Adrenal gland (tissue), 9 donors: ENCODE measurements at regions not wholly inside any gene's neighbourhood (a gene's known extent, or its start where the extent isn't known, plus 50 kb on each side); places are given as distances from the start of the nearest gene placed in this dataset.

ENCODE experiments used
- DNase-seq, 7 donors: peaks; one replicate each; pipeline ENCODE4 v3.0.0-alpha.2; 2019 to 2020
- H3K27ac ChIP-seq, 5 donors: fragments of 200-600 bp; sonication (generic) in 4 of 5; 1 replicate in 3 of 5; 2 replicates in 2 of 5; pipeline versions ENCODE4 v1.5.1 to v1.8.0; 2016 to 2020; ENCODE audit warnings: mild to moderate bottlenecking in 1 of 5
- H3K27me3 ChIP-seq: fragments of 200-600 bp; 2 replicates; pipeline ENCODE4 v1.8.0; 2021
- H3K36me3 ChIP-seq, 2 donors: fragments of 200-600 bp; replicated peaks in 1 of 2; 1 replicate in 1 of 2; 2 replicates in 1 of 2; pipeline versions ENCODE4 v1.5.1 to v1.8.0; 2018 to 2022
- H3K4me1 ChIP-seq, 2 donors: fragments of 200-600 bp; replicated peaks in 1 of 2; 1 replicate in 1 of 2; 2 replicates in 1 of 2; pipeline versions ENCODE4 v1.5.1 to v1.8.0; 2018 to 2021
- H3K4me3 ChIP-seq, 4 donors: fragments of 200-600 bp; sonication (generic) in 3 of 4; one replicate each; pipeline ENCODE4 v1.5.1; 2016 to 2018
- H3K9me3 ChIP-seq, 3 donors: fragments of 200-600 bp; sonication (generic) in 1 of 3; replicated peaks in 1 of 3; 1 replicate in 2 of 3; 2 replicates in 1 of 3; pipeline versions ENCODE4 v1.5.1 to v1.8.0; 2016 to 2021
- CTCF ChIP-seq, 6 experiments: fragments of 450-650 bp in 4 of 6; fragments of 200-600 bp in 2 of 6; sonication (generic) in 1 of 6; IDR thresholded peaks; 1 replicate in 5 of 6; 2 replicates in 1 of 6; pipeline versions ENCODE4 v1.5.1 to v1.8.0; 2016 to 2021; ENCODE audit warnings: antibody characterized with exemption in 6 of 6, mild to moderate bottlenecking in 2 of 6, moderate library complexity in 1 of 6
- POLR2A ChIP-seq, 2 donors: fragments of 450-650 bp; IDR thresholded peaks; one replicate each; pipeline ENCODE4 v1.6.1; 2017; ENCODE audit warnings: antibody characterized with exemption in 2 of 2, mild to moderate bottlenecking in 2 of 2, moderate library complexity in 1 of 2
- WGBS, 4 donors: extraction: QIAGEN DNeasy Blood & Tissue Kit in 2 of 4; methylation state at CpG; one replicate each; pipeline versions ENCODE4 v1.1.5 to v1.1.7; 2013 to 2017; 5-methylcytosine and 5-hydroxymethylcytosine counted together
- intact Hi-C, 2 donors: fragments of 100-400 bp; cut with DNase I; formaldehyde crosslinking; loops; one replicate each; pipeline versions ENCODE4 v1.14.1 to v1.15.0; 2022 to 2023
- donor health status: healthy with polysubstance abuse.
- donor health status: Bipolar disorder and iron deficiency.
- donor health status: DM: yes; HTN: yes; CAD: no.
- donor health status: DM: no; HTN: no; CAD: no.
- donor health status: DM: no; HTN: no; CAD: no.

- Histone ChIP-seq H3K27me3 (no peaks in the 10 kb centered on the region), H3K27ac (no peak overlapping the region), H3K4me3 (no peak overlapping the region), H3K9me3 (no peaks in the 10 kb centered on the region), H3K4me1 (no peaks in the 10 kb centered on the region), H3K36me3 (no peaks in the 10 kb centered on the region)
- WGBS, 4 donors: 75 to 87% (median 86%) methylated on average over 8 of the region's 8 CpGs
- intact Hi-C loops: no loop called here
- DNase-seq: no peak
- TF ChIP-seq POLR2A (IDR thresholded peaks at IDR 0.05) (no peak), CTCF (IDR thresholded peaks at IDR 0.05) (no peak)
Observed at GRCh38 chr18:22260208-22260820, 90.9 kb downstream of the GATA6 start.

- Histone ChIP-seq H3K4me3 (no peak overlapping the region), H3K9me3 (no peaks in the 10 kb centered on the region), H3K4me1 (peaks cover 0 to 6% of the 10 kb centered on the region in 2 donors), H3K27ac (no peak overlapping the region), H3K36me3 (no peaks in the 10 kb centered on the region), H3K27me3 (no peaks in the 10 kb centered on the region)
- WGBS, 4 donors: 83 to 87% (median 84%) methylated on average over 5 of the region's 5 CpGs
- DNase-seq: no peak
- TF ChIP-seq CTCF (IDR thresholded peaks at IDR 0.05): no peak
- TF ChIP-seq POLR2A (IDR thresholded peaks at IDR 0.05): no peak
- intact Hi-C loops: no loop called here
Observed at GRCh38 chr18:22257022-22257543, 87.7 kb downstream of the GATA6 start.

- no peaks in the 10 kb centered on the region for H3K27me3 ChIP-seq
- H3K4me1 ChIP-seq: peaks cover 0 to 6% of the 10 kb centered on the region in 2 donors
- WGBS, 4 donors: 61 to 70% (median 65%) methylated on average over 11 of the region's 11 CpGs
- no peak for TF ChIP-seq POLR2A (IDR thresholded peaks at IDR 0.05)
- no peak for TF ChIP-seq CTCF (IDR thresholded peaks at IDR 0.05)
- H3K9me3 ChIP-seq: no peaks in the 10 kb centered on the region
- peak overlapping the region in 1 of 5 donors; percentile 45 for H3K27ac ChIP-seq
- H3K4me3 ChIP-seq: no peak overlapping the region
- no peaks in the 10 kb centered on the region for H3K36me3 ChIP-seq
- DNase-seq: no peak
- intact Hi-C loops: no loop called here
Observed at GRCh38 chr18:22254088-22254487, 84.7 kb downstream of the GATA6 start.

- 45 to 63% (median 62%) methylated on average over 9 of the region's 9 CpGs for WGBS, 4 donors
- Histone ChIP-seq H3K27ac (peak overlapping the region in 1 of 5 donors; percentile 45), H3K36me3 (no peaks in the 10 kb centered on the region), H3K4me1 (peaks cover 0 to 6% of the 10 kb centered on the region in 2 donors), H3K9me3 (no peaks in the 10 kb centered on the region), H3K27me3 (no peaks in the 10 kb centered on the region), H3K4me3 (no peak overlapping the region)
- intact Hi-C loops: no loop called here
- peak in 6 of 7 donors; percentile 28 to 69 (median 30) for DNase-seq
- TF ChIP-seq CTCF (IDR thresholded peaks at IDR 0.05) (no peak), POLR2A (IDR thresholded peaks at IDR 0.05) (no peak)
Observed at GRCh38 chr18:22253676-22254075, 84.3 kb downstream of the GATA6 start.
